GM21825 (cell line): ENCODE measurements at regions not wholly inside any gene's neighbourhood (a gene's known extent, or its start where the extent isn't known, plus 50 kb on each side); places are given as distances from the start of the nearest gene placed in this dataset.

ENCODE experiments used
- ATAC-seq: cut with Tn5 transposase; IDR thresholded peaks from one replicate; pipeline ENCODE4 v1.9.1; 2021; ENCODE audit warnings: mild to moderate bottlenecking, moderate library complexity; ENCODE audit not compliant: unreplicated experiment

DNA sequence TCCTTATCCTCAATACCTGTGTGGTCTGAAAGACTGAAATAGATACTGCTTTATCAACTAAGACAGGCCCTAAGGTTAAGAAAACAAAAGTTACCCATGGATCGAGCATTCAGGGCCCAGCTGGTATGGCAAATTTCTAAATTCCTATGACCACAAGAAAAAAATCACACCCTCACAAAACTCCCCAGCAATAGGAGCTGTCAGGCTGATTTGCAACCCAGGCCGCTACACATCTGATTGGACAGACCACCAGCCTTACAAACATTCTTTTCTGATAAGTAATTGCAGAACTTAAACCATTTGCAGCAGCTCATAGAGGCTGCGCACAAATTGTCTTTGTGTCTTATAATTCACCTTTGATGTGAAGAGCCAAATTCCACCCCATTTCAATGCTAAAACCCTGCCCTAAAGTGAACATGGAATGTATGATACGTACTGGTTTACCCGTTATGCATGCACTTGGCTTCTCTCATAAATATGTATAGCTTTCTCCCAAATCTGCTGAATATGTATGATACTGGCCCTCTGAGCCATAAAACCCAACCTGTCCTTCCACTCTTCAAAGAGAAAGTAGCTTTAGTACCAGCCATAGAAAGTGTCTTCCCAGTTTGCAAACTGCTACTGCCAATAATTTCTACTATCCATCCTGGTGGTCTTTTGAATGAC is 842.5 kb downstream of the GRID1 start:
- ATAC-seq, result no peak

DNA sequence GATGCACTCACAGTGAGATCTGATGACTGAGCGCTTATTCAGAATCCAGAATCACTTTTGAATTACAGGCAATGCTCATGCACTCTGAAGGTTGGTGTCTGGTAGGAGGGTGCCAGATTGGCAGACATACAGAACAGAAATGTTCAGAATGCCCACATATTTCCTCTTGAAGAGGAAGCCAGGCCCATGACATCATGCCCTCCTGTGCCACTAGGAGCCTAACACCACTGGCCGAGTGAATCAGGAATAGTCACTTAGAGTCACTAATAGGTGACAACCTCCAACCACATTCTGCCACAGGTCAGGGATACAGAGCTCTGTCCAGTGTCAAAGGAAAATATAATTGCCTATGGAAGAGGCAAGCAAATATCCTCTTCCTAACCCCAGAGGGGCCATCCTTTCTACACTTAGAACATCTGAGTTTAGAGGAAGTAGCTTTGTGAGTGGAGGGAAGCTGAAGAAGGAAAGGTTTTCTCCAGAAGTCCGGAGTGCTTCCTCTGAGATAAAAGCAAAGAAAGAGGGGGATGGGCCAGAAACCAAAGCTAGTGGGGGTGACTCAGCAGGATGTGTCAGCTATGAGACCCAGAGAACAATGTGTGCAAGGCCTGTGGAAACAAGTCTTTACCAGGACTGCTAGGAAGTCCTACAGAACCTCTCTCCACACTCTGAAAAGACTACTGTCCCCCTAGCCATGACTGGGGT is 838.8 kb downstream of the GRID1 start:
- ATAC-seq, result no peak

DNA sequence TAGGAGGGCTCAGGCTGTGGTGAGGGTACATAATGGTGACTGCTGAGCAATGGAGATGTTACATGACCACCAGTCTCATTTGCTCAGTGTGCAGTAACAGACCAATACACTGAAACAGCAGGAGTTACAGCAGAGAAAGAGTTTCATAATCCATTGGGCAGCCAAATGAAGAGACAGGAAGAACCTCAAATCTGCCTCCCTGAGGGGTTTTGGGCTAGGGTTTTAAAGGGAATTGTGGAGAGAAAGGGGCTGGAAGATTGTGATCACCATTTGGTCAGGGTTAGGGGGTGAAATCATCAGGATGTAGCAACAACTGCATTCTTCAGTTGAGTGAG is 838.3 kb downstream of the GRID1 start:
- no peak for ATAC-seq

DNA sequence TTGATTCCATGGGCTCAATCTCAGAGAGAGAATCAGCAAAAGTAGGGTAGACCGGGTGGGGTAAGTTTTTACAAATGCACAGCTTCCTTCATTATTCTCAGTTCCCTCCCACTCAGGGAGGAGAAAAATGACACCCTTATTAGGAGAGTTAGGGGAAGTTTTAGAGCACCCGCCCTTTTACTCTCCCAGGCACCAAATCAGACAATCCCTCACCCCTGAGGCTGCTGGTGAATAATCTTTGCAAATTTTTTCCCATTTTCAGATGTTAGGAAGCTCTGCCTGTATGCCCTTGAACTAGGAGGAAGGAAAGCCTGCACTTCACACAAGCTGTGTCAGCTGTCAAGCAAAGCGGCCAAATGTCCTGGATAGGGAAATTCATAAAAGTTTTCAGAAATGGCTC is 834.9 kb downstream of the GRID1 start:
- ATAC-seq, result no peak

DNA sequence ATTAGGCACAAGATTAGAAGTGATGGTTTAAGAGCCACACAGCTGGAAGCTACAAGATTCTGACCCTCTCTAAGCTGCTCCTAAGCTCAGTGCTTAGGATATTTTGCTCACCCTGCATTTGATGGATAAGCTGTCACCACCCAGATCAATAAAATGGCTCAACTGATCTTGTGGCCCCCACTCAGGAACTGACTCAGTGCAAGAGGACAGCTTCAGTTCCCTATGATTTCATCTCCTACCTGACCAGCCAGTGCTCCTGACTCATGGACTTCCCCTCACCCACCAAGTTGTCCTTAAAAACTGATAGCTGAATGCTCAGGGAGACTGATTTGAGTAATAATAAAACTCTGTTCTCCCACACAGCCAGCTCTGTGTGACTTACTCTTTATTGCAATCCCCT is 833.8 kb downstream of the GRID1 start:
- ATAC-seq, result no peak

DNA sequence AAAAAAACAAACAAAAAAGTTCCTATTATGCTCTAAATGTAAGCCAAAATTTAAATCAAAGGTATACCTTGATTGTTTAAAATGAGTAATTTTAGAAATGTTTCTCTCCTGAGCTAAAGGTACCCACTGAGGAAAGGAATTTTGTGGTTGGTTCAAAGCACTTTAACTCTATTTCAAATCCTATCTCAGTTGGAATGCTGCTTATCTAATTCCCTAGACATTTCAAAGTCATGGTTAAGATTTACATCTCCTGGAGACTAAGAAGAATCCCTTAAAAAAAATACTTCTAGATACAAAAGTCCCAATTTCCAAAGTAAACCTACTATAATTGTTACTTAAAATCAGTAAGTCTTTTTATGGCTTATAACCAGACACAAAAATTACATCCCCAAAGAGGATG is 830.7 kb downstream of the GRID1 start:
- no peak for ATAC-seq

DNA sequence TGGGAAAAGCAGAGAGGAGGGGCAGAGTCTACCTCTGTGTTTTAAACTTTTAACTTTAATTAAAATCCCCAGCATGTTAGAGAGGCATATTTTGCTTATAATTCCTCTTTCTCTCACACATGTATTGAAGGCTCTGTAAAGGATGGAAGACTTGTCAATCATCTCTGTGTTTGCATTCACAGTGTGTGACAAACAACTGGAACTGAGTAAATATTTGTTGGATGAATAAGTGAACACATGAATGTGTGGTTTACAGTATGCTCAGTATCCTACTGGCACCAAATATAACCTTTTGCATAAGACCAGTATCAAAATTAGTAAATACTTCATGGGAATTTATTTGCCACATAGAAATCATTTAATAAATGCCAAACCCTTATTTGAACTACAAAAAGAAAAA is 829.0 kb downstream of the GRID1 start:
- ATAC-seq, result no peak

DNA sequence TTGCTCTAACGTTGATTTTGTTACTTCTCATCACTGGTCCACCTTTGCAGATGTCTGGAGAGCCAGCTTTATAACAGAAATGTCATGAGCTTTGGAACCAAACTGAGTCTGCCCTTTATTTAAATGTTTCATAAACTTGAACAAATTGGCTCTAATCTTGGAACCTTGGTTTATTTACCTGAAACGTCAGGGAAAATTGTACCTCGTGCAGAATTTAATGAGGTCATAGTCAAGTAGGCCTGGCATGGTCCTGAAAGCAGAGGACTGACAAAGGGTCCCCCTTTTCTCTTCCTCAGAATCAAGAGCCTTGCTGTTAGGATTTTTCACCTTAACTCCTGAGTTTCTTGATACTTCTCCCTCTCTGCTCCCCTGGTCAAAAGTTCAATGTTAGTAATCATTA is 828.0 kb downstream of the GRID1 start:
- no peak for ATAC-seq

DNA sequence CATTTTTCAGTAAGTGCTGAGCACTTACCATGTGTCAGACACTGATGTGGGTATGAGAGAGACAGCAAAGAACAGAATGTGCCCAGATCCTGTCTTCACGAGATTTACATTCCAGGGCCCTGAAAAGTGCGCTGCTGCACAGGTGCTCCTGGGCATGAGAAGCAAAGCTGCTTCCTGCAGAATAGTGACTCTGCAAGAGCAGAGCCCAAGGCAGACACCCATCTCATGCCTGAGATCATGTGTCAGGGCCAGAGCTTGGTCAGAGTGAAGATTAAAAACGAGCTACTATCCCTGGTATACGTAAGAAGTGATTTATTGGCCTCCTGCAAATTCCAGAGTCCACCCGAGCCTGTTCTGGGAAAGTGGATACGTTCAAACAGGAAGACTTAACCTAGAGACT is 824.4 kb downstream of the GRID1 start:
- no peak for ATAC-seq

DNA sequence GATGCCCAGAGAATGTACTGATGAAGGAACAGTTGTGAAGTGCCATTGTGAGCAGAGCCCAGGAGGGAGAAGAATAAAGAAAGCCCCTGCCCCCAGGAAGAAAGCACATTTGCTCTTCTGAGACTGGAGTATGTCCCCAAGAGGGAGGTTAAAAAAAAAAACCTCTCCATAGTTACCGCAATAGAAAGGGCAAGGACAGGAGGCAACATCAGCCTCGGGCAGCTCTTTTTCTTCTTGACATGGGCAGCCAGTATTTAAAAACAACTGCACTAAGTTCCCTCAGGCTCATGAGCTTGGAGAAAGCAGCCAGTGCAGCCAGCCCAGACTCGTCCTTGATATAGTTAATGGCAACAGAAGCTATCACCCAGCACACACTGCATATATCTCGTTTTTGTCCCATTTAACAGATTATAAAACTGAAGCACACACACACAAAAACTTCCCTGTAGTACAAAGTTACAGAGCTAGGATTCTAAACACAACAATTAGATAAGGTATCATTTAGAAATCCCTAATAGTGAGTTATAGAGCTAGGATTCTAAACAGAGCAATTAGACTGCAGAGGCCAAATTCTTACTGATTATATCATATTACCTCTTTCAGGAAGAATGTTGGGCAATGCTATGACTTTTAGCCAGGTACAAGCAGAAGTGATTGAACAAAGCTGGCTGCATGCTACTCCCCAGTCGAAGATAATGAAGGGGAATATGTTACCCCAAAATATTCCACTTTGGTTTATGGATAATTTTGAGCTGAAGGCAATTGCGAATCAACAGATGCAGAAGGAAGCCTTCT is 823.5 kb downstream of the GRID1 start:
- ATAC-seq, result no peak

DNA sequence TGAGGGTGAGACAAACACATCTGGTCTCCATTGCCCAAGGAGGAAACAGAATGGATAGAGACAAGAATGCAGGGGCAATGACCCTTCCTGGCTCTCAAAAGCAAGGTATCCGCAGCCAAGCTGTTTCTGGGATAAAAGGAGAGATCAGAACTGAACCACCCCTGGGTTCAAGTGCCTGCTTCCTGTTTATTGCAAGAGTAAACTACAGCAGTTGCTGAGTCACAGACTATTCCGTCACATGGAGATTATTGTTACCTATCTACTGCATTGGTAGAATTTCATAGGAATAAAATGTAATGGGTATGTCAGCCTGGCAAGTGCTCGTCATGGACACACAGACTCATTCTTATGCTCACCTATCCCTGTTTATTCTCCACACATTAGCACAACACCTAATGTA is 821.6 kb downstream of the GRID1 start:
- no peak for ATAC-seq

DNA sequence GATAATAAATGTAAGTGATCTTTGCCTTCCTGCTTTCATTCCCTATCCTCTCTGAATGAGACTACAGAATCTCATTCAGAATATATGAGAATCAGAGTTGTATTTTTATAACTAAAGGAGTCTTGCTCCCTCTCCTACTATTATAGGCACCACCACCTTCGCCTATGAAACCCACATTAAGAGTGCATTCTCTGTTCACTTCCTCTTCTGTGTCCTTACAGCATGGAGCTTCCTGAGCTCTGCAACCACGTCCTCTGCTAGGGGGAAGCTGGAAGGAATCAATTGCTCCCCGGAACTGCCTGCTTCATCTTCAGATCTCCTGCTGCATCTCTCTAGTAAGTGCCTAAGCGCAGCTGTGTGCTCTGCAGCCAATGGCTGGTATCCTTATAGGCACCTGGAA is 820.7 kb downstream of the GRID1 start:
- no peak for ATAC-seq

DNA sequence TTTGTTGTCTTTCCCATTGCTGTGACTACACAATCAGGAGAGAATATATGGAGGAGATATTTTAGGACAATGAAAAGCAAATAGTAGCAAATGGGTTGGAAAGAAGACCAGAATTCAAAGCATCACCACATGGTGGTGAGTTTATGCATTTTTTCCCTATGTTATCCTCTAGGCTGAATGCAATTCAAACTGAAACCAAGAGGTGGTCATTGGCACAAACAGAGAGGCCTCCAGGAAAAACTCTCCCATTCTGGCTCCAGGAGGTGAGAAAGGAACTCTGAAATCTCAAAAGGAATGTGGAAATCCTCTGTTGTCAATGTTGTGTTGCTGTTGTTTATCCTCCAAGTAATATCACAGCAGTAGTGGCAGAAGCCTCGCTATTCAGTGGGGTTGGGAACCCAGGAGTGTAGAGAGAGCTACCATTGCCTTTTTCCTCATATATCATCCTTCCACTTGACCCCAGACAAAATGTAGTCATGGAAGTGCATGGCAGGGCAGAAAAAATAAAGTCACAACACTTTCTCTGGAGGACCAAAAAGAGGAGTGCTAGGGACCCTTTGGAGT is 819.1 kb downstream of the GRID1 start:
- ATAC-seq, result no peak

DNA sequence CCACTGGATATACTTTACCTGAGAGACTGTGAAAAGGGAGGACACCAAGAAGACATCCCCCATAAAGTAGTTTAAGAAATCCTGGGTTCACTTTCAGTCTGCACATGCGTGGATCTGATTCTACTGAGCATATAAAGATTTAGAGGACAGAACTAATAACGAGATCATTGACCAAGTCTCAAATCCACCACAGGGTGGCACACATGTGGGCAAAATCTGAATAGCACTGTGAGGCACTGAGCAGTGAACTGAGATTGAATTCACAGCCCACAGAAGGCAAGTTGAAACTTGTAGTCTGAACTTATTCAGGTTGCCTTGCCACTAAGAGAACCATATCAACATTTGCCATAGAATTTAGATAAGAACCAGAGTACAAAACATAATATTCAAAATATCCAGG is 818.6 kb downstream of the GRID1 start:
- ATAC-seq, result peak; percentile 86
